Liver (tissue), 2 donors: ENCODE measurements at regions not wholly inside any gene's neighbourhood (a gene's known extent, or its start where the extent isn't known, plus 50 kb on each side); places are given as distances from the start of the nearest gene placed in this dataset.

ENCODE experiments used
- TF ChIP-seq, protein P1 (sequence below): fragments of 150-350 bp; IDR thresholded peaks from 2 replicates; pipeline ENCODE4 v1.5.1; 2017; ENCODE audit warnings: improper control_type of control experiment, low read depth, low read length; ENCODE audit not compliant: missing input control
- TF ChIP-seq, protein P2 (sequence below): IDR thresholded peaks from 2 replicates; pipeline ENCODE4 v1.6.1; 2016; ENCODE audit warnings: antibody characterized with exemption
- TF ChIP-seq, protein P3 (sequence below): IDR thresholded peaks from 2 replicates; pipeline ENCODE4 v1.6.1; 2016; ENCODE audit warnings: antibody characterized with exemption
- donor health status: healthy.

DNA sequence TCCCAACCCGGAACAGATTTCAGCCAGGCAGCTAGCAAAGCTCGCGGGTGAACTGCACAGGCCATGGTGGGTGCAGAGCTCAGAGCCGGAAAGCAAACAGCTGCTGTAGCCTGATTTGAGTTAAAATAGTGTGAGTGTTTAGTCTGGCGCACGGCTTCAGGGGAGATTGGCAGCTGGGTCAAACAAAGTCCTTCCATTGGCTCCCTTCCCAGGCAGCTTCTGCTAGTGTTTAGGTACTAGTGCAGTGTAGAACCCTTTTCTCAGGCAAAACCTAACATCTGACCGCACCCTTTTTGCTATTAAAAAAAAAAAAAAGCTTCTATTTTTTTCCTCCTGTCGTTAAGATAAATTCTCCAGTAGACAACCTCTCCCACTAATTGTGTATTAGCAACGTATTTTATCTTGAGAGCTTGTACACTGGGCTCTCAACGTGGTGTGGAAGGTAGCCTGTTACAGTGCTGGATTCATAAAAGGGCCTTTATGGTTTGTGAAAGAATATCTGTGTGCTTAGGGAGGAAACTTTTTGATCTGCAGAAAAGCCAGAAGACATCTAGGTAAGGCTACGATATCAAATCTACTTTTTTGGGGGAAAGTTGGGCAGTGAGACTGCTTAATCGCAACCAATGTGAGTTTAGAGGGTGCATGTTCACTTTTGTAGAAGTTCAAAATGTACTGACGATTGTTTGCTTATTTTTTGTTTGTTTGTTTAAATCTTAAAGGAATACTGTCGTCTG is 689.6 kb downstream of the USP25 start:
- TF ChIP-seq, protein P1, sequence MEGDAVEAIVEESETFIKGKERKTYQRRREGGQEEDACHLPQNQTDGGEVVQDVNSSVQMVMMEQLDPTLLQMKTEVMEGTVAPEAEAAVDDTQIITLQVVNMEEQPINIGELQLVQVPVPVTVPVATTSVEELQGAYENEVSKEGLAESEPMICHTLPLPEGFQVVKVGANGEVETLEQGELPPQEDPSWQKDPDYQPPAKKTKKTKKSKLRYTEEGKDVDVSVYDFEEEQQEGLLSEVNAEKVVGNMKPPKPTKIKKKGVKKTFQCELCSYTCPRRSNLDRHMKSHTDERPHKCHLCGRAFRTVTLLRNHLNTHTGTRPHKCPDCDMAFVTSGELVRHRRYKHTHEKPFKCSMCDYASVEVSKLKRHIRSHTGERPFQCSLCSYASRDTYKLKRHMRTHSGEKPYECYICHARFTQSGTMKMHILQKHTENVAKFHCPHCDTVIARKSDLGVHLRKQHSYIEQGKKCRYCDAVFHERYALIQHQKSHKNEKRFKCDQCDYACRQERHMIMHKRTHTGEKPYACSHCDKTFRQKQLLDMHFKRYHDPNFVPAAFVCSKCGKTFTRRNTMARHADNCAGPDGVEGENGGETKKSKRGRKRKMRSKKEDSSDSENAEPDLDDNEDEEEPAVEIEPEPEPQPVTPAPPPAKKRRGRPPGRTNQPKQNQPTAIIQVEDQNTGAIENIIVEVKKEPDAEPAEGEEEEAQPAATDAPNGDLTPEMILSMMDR = no peak
- TF ChIP-seq, protein P2, sequence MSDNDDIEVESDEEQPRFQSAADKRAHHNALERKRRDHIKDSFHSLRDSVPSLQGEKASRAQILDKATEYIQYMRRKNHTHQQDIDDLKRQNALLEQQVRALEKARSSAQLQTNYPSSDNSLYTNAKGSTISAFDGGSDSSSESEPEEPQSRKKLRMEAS = peak; percentile 50
- TF ChIP-seq, protein P3, sequence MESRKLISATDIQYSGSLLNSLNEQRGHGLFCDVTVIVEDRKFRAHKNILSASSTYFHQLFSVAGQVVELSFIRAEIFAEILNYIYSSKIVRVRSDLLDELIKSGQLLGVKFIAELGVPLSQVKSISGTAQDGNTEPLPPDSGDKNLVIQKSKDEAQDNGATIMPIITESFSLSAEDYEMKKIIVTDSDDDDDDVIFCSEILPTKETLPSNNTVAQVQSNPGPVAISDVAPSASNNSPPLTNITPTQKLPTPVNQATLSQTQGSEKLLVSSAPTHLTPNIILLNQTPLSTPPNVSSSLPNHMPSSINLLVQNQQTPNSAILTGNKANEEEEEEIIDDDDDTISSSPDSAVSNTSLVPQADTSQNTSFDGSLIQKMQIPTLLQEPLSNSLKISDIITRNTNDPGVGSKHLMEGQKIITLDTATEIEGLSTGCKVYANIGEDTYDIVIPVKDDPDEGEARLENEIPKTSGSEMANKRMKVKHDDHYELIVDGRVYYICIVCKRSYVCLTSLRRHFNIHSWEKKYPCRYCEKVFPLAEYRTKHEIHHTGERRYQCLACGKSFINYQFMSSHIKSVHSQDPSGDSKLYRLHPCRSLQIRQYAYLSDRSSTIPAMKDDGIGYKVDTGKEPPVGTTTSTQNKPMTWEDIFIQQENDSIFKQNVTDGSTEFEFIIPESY = peak; percentile 58
